ENCODE measurements at regions not wholly inside any gene's neighbourhood (a gene's known extent, or its start where the extent isn't known, plus 50 kb on each side); places are given as distances from the start of the nearest gene placed in this dataset.

DNA sequence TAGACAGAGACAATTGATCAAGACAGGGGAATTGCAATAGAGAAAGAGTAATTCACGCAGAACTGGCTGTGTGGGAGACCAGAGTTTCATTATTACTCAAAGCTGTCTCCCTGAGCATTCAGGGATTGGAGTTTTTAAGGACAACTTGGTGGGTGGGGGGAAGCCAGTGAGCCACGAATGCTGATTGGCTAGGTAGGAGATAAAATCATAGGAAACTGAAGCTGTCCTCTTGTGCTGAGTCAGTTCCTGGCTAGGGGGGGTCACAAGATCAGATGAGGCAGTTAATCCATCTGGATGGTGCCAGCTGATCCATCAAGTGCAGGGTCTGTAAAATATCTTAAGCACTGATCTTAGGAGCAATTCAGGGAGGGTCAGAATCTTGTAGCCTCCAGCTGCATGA, 358.6 kb downstream of the GPM6A start:
- TF ChIP-seq, protein P1, sequence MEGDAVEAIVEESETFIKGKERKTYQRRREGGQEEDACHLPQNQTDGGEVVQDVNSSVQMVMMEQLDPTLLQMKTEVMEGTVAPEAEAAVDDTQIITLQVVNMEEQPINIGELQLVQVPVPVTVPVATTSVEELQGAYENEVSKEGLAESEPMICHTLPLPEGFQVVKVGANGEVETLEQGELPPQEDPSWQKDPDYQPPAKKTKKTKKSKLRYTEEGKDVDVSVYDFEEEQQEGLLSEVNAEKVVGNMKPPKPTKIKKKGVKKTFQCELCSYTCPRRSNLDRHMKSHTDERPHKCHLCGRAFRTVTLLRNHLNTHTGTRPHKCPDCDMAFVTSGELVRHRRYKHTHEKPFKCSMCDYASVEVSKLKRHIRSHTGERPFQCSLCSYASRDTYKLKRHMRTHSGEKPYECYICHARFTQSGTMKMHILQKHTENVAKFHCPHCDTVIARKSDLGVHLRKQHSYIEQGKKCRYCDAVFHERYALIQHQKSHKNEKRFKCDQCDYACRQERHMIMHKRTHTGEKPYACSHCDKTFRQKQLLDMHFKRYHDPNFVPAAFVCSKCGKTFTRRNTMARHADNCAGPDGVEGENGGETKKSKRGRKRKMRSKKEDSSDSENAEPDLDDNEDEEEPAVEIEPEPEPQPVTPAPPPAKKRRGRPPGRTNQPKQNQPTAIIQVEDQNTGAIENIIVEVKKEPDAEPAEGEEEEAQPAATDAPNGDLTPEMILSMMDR (conservative IDR thresholded peaks at IDR 0.05; ENCODE audit: low read length) = no peak
- no peak for TF ChIP-seq EZH2phosphoT487 (IDR thresholded peaks at IDR 0.05; ENCODE audit: borderline replicate concordance)
